BE2C (cell line): ENCODE measurements at regions not wholly inside any gene's neighbourhood (a gene's known extent, or its start where the extent isn't known, plus 50 kb on each side); places are given as distances from the start of the nearest gene placed in this dataset.
A peak's percentile ranks its signal among the peaks of the same experiment; 100 is the strongest.
"Not testable (repeated sequence)": the region's sequence is repeated elsewhere in the genome, so short reads cannot be mapped to it uniquely, and the experiment has no call there.

Experiments used
- DNase-seq: peaks from one replicate; pipeline ENCODE4 v3.0.0-alpha.2; 2020
- H3K27me3 ChIP-seq: fragments of 250-450 bp; sonication (Bioruptor Pico); 2 replicates; pipeline ENCODE4 v1.5.1; 2020; ENCODE audit warnings: mild to moderate bottlenecking
- H3K36me3 ChIP-seq: fragments of 250-450 bp; sonication (Bioruptor Pico); 2 replicates; pipeline ENCODE4 v1.5.1; 2020; ENCODE audit warnings: mild to moderate bottlenecking
- H3K4me1 ChIP-seq: fragments of 250-450 bp; sonication (Bioruptor Pico); 2 replicates; pipeline ENCODE4 v1.5.1; 2020
- H3K4me3 ChIP-seq: 2 replicates; pipeline ENCODE4 v1.5.1; 2011; ENCODE audit warnings: low read depth, low read length
- H3K9me3 ChIP-seq: fragments of 250-450 bp; sonication (Bioruptor Pico); 2 replicates; pipeline ENCODE4 v1.5.1; 2020
- TF ChIP-seq, protein P1 (sequence below): IDR thresholded peaks from 2 replicates; pipeline ENCODE4 v1.5.1; 2012; ENCODE audit warnings: mild to moderate bottlenecking, low read depth, low read length

GRCh38 chr10:46720386-46720785 is 141.5 kb downstream of the SYT15 start:
- H3K9me3 ChIP-seq, H3K27me3 ChIP-seq, H3K4me1 ChIP-seq, H3K4me3 ChIP-seq, H3K36me3 ChIP-seq: not testable (repeated sequence)
- DNase-seq = peak; percentile 14
- TF ChIP-seq, protein P1, sequence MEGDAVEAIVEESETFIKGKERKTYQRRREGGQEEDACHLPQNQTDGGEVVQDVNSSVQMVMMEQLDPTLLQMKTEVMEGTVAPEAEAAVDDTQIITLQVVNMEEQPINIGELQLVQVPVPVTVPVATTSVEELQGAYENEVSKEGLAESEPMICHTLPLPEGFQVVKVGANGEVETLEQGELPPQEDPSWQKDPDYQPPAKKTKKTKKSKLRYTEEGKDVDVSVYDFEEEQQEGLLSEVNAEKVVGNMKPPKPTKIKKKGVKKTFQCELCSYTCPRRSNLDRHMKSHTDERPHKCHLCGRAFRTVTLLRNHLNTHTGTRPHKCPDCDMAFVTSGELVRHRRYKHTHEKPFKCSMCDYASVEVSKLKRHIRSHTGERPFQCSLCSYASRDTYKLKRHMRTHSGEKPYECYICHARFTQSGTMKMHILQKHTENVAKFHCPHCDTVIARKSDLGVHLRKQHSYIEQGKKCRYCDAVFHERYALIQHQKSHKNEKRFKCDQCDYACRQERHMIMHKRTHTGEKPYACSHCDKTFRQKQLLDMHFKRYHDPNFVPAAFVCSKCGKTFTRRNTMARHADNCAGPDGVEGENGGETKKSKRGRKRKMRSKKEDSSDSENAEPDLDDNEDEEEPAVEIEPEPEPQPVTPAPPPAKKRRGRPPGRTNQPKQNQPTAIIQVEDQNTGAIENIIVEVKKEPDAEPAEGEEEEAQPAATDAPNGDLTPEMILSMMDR = peak; percentile 18; the same call in 1 of the 2 replicates

DNA sequence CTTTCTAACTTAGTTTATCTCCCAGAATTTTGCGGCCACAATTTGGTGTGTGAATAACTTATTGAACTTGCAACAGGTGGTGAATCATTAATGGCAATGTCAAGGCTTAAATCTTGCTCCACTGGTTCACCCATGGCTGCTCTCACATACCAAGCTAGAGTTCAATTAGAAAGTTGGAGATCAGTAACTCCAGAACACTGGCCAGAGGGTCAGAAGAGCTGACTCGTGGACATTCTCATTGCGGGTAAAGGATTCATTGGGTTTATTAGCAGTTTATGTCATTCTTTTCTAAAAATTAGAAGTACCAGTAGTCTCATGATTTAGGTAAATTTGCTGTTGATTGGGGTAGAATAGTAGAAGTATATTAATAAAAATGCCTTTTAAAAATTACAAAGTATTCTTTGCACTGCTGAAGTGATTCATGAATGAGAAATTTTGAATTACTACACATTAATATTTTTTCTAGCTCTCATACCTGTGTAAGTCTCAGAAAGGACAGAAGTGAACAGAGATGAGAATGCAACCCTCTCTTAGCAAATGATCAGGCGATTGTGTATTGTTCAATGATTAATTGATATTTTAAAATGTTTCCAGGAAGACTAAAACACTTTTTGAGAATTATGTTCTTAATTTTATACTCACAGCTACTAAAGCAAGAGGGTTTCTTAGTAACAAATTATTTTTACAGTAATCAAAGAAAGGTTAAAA is 142.0 kb downstream of the SYT15 start:
- H3K9me3 ChIP-seq, H3K36me3 ChIP-seq, DNase-seq, H3K27me3 ChIP-seq, H3K4me1 ChIP-seq, H3K4me3 ChIP-seq: not testable (repeated sequence)

DNA sequence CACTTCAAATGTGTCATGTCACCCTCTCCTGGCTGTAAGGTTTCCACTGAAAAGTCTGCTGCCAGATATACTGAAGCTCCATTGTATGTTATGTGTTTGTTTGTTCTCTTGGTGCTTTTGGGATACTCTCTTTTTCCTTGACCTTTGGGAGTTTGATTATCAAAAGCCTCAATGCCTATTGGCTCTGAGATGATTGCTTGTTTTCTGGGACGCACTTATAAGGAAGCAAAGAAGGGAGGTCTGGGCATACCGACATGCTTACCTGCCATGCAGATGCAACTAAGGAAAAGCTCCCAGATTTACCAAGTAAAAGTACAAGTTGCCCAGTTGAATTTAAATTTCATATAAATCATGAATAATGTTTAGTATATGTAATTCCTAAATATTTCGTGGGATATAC is 145.3 kb downstream of the SYT15 start:
- H3K4me3 ChIP-seq, H3K36me3 ChIP-seq, H3K9me3 ChIP-seq, DNase-seq, H3K27me3 ChIP-seq, H3K4me1 ChIP-seq: not testable (repeated sequence)

DNA sequence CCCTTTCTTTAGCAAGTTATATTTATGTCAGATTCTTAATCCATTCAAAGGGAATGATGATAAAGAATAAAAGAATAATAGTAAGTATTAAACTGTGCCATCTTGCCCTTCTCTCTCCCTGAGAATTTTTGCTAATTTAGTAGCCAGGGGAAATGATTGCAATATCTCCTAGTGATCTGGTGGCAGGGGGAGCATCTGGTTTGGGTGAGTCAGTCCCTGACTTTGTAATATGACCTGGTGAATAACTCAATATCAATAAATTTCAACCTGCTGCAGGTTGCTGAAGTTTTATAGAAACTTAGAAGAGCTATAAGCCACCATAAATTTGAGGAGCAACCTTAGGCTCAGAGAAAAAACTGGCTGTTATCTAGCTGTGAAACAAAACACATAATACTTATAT is 149.4 kb downstream of the SYT15 start:
- not testable (repeated sequence) for H3K36me3 ChIP-seq, H3K4me1 ChIP-seq, H3K9me3 ChIP-seq, H3K4me3 ChIP-seq, DNase-seq, H3K27me3 ChIP-seq

DNA sequence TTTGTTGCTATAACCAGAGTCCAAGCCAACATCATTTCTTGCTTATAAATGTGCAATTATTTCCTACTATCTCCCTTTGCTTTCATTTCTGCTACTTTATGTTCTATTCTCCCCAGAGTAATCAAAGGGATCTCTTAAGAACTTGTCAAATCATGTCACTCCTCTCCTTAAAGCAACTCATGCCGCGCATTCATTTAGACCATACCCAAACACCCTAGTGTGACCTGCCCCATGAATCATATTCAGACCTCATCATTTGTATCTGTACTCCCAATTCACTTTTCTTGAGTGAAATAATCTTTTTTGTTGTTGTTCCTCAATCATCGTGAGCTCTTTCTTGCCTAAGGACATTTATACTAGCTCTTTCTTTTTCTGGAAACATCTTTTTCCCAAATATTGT is 151.8 kb downstream of the SYT15 start:
- not testable (repeated sequence) for H3K36me3 ChIP-seq, H3K9me3 ChIP-seq, H3K4me1 ChIP-seq, H3K4me3 ChIP-seq, DNase-seq, H3K27me3 ChIP-seq

GRCh38 chr10:46733635-46734261 is 154.8 kb downstream of the SYT15 start:
- not testable (repeated sequence) for H3K9me3 ChIP-seq, H3K4me1 ChIP-seq, H3K27me3 ChIP-seq, H3K4me3 ChIP-seq, DNase-seq, H3K36me3 ChIP-seq

DNA sequence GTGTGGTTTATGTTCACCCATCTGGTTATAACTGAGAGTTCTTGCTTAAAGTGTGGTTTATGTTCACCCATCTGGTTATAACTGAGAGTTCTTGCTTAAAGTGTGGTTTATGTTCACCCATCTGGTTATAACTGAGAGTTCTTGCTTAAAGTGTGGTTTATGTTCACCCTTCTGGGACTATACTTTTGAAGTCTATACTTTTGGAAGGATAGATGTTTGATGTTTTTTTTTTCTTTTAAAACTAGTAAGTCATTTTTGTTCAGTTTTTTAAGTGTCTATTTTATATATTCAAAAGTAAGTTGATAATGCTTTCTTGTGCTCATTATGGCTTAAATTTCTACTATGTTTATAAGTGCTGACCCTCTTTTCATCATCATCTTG is 155.3 kb downstream of the SYT15 start:
- not testable (repeated sequence) for H3K36me3 ChIP-seq, H3K27me3 ChIP-seq, H3K9me3 ChIP-seq, DNase-seq, H3K4me1 ChIP-seq, H3K4me3 ChIP-seq

GRCh38 chr10:46739919-46740318 is 161.0 kb downstream of the SYT15 start:
- DNase-seq, H3K9me3 ChIP-seq: not testable (repeated sequence)

DNA sequence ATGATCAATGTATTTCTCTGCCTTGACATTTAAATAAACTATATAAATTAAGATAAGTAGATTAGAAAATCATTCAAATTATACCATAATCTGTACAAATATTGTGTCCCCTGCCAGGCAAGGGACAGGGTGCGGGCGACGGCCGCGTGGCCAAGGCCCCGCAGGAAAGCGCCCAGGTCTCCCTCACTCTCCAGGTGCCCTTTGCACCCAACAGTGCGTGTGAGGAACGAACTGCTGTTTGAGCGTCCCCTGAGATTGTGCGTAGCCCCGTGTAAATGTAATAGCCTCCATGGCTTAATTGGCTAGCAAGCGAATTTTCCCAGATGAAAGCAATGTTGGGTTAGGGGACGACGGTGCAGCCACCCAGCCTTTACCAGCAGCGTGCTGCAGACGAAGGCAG is 161.4 kb downstream of the SYT15 start:
- not testable (repeated sequence) for H3K4me3 ChIP-seq, H3K36me3 ChIP-seq, H3K27me3 ChIP-seq, H3K9me3 ChIP-seq, DNase-seq, H3K4me1 ChIP-seq

More at GRCh38 chr10:46739919-46740318, 161.0 kb downstream of the SYT15 start:
- H3K4me3 ChIP-seq, H3K4me1 ChIP-seq, H3K27me3 ChIP-seq, H3K36me3 ChIP-seq: not testable (repeated sequence)

GRCh38 chr10:46749003-46749402 is 162.2 kb upstream of the PTPN20 start:
- DNase-seq, H3K36me3 ChIP-seq, H3K4me3 ChIP-seq, H3K4me1 ChIP-seq, H3K27me3 ChIP-seq, H3K9me3 ChIP-seq: not testable (repeated sequence)

DNA sequence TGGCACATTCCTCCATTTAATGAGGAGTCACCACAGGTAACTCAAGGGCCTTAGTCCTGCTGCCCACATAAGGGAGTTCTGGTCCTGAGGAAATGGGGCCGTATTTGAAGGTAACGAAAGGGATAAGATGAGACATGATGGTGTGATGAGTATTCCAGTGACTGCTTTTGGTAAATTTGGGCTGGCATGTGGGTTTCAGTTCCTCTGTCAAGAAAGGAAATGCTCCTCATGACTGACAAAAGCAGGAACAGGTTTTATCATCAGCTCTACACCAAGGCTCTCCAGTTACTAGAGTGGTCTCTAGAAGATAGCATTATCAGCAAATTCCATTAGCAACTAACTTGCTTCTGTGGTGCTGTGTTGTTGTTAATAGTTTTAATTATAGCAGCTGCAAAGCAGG is 161.8 kb upstream of the PTPN20 start:
- DNase-seq = not testable (repeated sequence)

DNA sequence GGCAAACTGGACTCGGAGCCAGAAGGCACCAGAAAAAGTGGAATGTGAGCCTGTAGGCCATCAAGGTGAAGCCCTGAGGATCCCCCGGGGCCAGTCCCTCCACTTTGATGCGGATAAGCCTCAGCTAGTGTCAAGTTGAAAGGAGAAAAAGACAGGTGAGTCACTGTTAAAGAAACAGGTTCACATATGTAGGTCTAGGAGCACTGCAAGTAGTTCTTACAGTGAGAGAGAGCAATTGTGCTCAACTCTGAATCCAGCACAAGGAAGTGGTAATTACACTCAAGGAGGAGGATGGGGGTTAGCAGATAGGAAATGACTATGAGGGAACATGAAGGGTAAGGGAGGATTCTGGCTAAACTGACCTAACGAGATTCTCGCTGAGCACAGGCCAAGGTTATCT is 157.5 kb upstream of the PTPN20 start:
- not testable (repeated sequence) for H3K27me3 ChIP-seq, DNase-seq, H3K4me3 ChIP-seq, H3K36me3 ChIP-seq, H3K9me3 ChIP-seq, H3K4me1 ChIP-seq

More for the DNA sequence above, 161.8 kb upstream of the PTPN20 start:
- H3K4me3 ChIP-seq, H3K27me3 ChIP-seq, H3K9me3 ChIP-seq, H3K4me1 ChIP-seq, H3K36me3 ChIP-seq: not testable (repeated sequence)

GRCh38 chr10:46761471-46761870 is 149.8 kb upstream of the PTPN20 start:
- not testable (repeated sequence) for H3K36me3 ChIP-seq, H3K9me3 ChIP-seq, H3K4me3 ChIP-seq, H3K27me3 ChIP-seq, DNase-seq, H3K4me1 ChIP-seq

- not testable (repeated sequence) for H3K4me3 ChIP-seq, DNase-seq, H3K9me3 ChIP-seq, H3K4me1 ChIP-seq, H3K27me3 ChIP-seq, H3K36me3 ChIP-seq
Measured at GRCh38 chr10:46768515-46769291, 142.5 kb upstream of the PTPN20 start.
